K562 (cell line): ENCODE measurements at regions not wholly inside any gene's neighbourhood (a gene's known extent, or its start where the extent isn't known, plus 50 kb on each side); places are given as distances from the start of the nearest gene placed in this dataset.

Experiments used
- ATAC-seq: fragments of 200-7000 bp; cut with Tn5 transposase; 3 replicates; pipeline ENCODE4 v1.9.1; 2020; ENCODE audit warnings: moderate library complexity
- BruUV-seq: library from RNA; stranded (reverse); fragments of 400-500 nt; replicated peaks from 2 replicates; lab custom pipeline; 2021; lab: Mats Ljungman, UMichigan
- CTCF ChIA-PET: fragments of 300-600 bp; formaldehyde crosslinking; extraction: SDS; loops from one replicate; lab custom pipeline; 2021; ENCODE audit warnings: low intra/inter-chr PET ratio; lab: Yijun Ruan, JAX
- POLR2A ChIA-PET: fragments of 300-600, 350-650 bp; sonication (Branson Sonifier 250); formaldehyde crosslinking; extraction: SDS; loops from one replicate; lab custom pipeline; 2021; ENCODE audit warnings: antibody characterized with exemption, inconsistent platforms; lab: Yijun Ruan, JAX
- DNase-seq, 4 experiments: peaks; one replicate each; pipeline versions ENCODE4 v3.0.0 to v3.0.0-alpha.2; 2011 to 2018; ENCODE audit warnings: low spot score in 3 of 4, mixed read lengths in 3 of 4; ENCODE audit errors: extremely low read depth in 1 of 4
- FAIRE-seq: peaks from 2 replicates; lab custom pipeline; 2011; peaks lifted over from hg19 to GRCh38; lab: Jason Lieb, UNC
- H2AFZ ChIP-seq: 2 replicates; pipeline ENCODE4 v1.6.0; 2011; ENCODE audit warnings: low read depth, low read length, control low read depth, inconsistent platforms
- H3K27ac ChIP-seq: fragments of 200-600 bp; 3 replicates; pipeline ENCODE4 v1.8.0; 2011; ENCODE audit warnings: low read depth, mild to moderate bottlenecking, control low read depth, inconsistent platforms, low read length, moderate library complexity, mixed read lengths; ENCODE audit errors: extremely low read depth
- H3K27me3 ChIP-seq, 2 experiments: fragments of 300-600 bp in 1 of 2; 2 replicates in 1 of 2; 3 replicates in 1 of 2; pipeline versions ENCODE4 v1.6.0 to v1.8.0; 2011; ENCODE audit warnings: inconsistent platforms in 2 of 2, low read length in 2 of 2, mild to moderate bottlenecking in 1 of 2, mixed read lengths in 1 of 2, moderate library complexity in 1 of 2; ENCODE audit not compliant: control insufficient read depth in 2 of 2, insufficient read depth in 2 of 2
- H3K36me3 ChIP-seq: fragments of 300-600 bp; 3 replicates; pipeline ENCODE4 v1.8.0; 2011; ENCODE audit warnings: mild to moderate bottlenecking, low read length, inconsistent platforms; ENCODE audit not compliant: control insufficient read depth, insufficient read depth
- H3K4me1 ChIP-seq, 2 experiments: fragments of 200-600 bp in 1 of 2; replicated peaks in 1 of 2; 2 replicates in 1 of 2; 3 replicates in 1 of 2; pipeline versions ENCODE4 v1.5.1 to v1.8.0; 2011; ENCODE audit warnings: inconsistent platforms in 2 of 2, low read length in 2 of 2, mild to moderate bottlenecking in 1 of 2, mixed read lengths in 1 of 2, moderate library complexity in 1 of 2; ENCODE audit not compliant: control insufficient read depth in 2 of 2, insufficient read depth in 2 of 2
- H3K4me2 ChIP-seq: 2 replicates; pipeline ENCODE4 v1.6.1; 2011; ENCODE audit warnings: low read length, control low read depth, inconsistent platforms, mixed read lengths; ENCODE audit not compliant: insufficient read depth
- H3K4me3 ChIP-seq: fragments of 200-600 bp; sonication (generic), shearing (Covaris generic); 2 replicates; pipeline ENCODE4 v1.5.1; 2016; ENCODE audit warnings: control low read depth, inconsistent platforms
- H3K79me2 ChIP-seq: fragments of 200-600 bp; 3 replicates; pipeline ENCODE4 v1.8.0; 2011; ENCODE audit warnings: low read length, inconsistent platforms; ENCODE audit not compliant: control insufficient read depth, insufficient read depth
- H3K9ac ChIP-seq, 2 experiments: 2 replicates each; pipeline versions ENCODE4 v1.6.0 to v1.6.1; 2011; ENCODE audit warnings: low read depth in 2 of 2, low read length in 2 of 2, control low read depth in 1 of 2, inconsistent platforms in 1 of 2, mild to moderate bottlenecking in 1 of 2, mixed read lengths in 1 of 2; ENCODE audit not compliant: insufficient read depth in 1 of 2
- H3K9me1 ChIP-seq: one replicate; pipeline ENCODE4 v1.6.0; 2011; ENCODE audit warnings: inconsistent platforms, mild to moderate bottlenecking, low read length, moderate library complexity; ENCODE audit not compliant: control insufficient read depth, insufficient read depth
- H3K9me3 ChIP-seq: replicated peaks from 2 replicates; pipeline ENCODE4 v1.5.1; 2011; ENCODE audit warnings: low read depth, low read length, inconsistent platforms; ENCODE audit not compliant: control insufficient read depth, insufficient read depth
- H4K20me1 ChIP-seq: replicated peaks from 2 replicates; pipeline ENCODE4 v1.6.1; 2011; ENCODE audit warnings: low read length, inconsistent platforms, mixed read lengths; ENCODE audit not compliant: control insufficient read depth, insufficient read depth
- CEBPB ChIP-seq: fragments of 450-650 bp; IDR thresholded peaks from 2 replicates; pipeline ENCODE4 v1.6.1; 2016; ENCODE audit warnings: missing genetic modification characterization, missing compliant biosample characterization
- CTCF ChIP-seq, 3 experiments: IDR thresholded peaks in 2 of 3; conservative IDR thresholded peaks in 1 of 3; 2 replicates each; pipeline ENCODE4 v1.5.1; 2011 to 2012; ENCODE audit warnings: low read length in 3 of 3, mild to moderate bottlenecking in 3 of 3, control low read depth in 2 of 3, improper control_type of control experiment in 1 of 3, inconsistent platforms in 1 of 3, low read depth in 1 of 3, mixed read lengths in 1 of 3, moderate library complexity in 1 of 3; ENCODE audit not compliant: insufficient read depth in 2 of 3
- ETS2 ChIP-seq: IDR thresholded peaks from 2 replicates; pipeline ENCODE4 v1.6.1; 2016; ENCODE audit warnings: borderline replicate concordance, missing genetic modification characterization, mild to moderate bottlenecking, moderate library complexity, missing compliant biosample characterization; ENCODE audit not compliant: poor library complexity, severe bottlenecking
- NCOR1 ChIP-seq: fragments of 450-650 bp; IDR thresholded peaks from 2 replicates; pipeline ENCODE4 v1.6.1; 2016; ENCODE audit warnings: mild to moderate bottlenecking, moderate library complexity
- PCBP2 ChIP-seq: fragments of 200-400 bp; formaldehyde crosslinking; IDR thresholded peaks from 2 replicates; pipeline ENCODE4 v1.6.1; 2018; ENCODE audit warnings: low read length, low read depth, mild to moderate bottlenecking, moderate library complexity; ENCODE audit not compliant: poor library complexity, severe bottlenecking
- POLR2AphosphoS2 ChIP-seq: IDR thresholded peaks from 2 replicates; pipeline ENCODE4 v1.6.1; 2012; ENCODE audit warnings: low read length, improper control_type of control experiment
- RAD21 ChIP-seq, 2 experiments: fragments of 250-450 bp in 1 of 2; fragments of 450-650 bp in 1 of 2; sonication (Bioruptor Pico) in 1 of 2; formaldehyde crosslinking in 1 of 2; IDR thresholded peaks in 1 of 2; conservative IDR thresholded peaks in 1 of 2; 2 replicates each; pipeline versions ENCODE4 v1.4.0 to v1.8.0; 2020 to 2022; ENCODE audit warnings: mild to moderate bottlenecking in 2 of 2, moderate library complexity in 1 of 2
- REST ChIP-seq, 2 experiments: fragments of 450-650 bp; formaldehyde crosslinking in 1 of 2; IDR thresholded peaks; 2 replicates each; pipeline versions ENCODE4 v1.4.0 to v1.6.1; 2014 to 2020; ENCODE audit warnings: mild to moderate bottlenecking in 2 of 2, borderline replicate concordance in 1 of 2, low read depth in 1 of 2
- WGBS: fragments of 100-300 bp; shearing (Covaris generic); methylation state at CpG from one replicate; pipeline ENCODE4 v1.1.6; 2016; ENCODE audit warnings: low coverage, mixed read lengths; ENCODE audit not compliant: insufficient coverage; ENCODE audit errors: missing lambda C conversion rate; 5-methylcytosine and 5-hydroxymethylcytosine counted together
- in situ Hi-C: fragments of 300-500 bp; cut with MboI; formaldehyde crosslinking; loops from 4 replicates; pipeline ENCODE4 v1.15.0; 2018; ENCODE audit warnings: inconsistent platforms, mixed read lengths
- intact Hi-C: fragments of 100-400 bp; cut with micrococcal nuclease; formaldehyde crosslinking; loops from 2 replicates; pipeline ENCODE4 v1.14.2; 2022

GRCh38 chr1:30229557-30229956 lies 493.8 kb downstream of the MATN1 start:
- Histone ChIP-seq H3K27ac (no peak overlapping the region), H3K4me3 (no peak overlapping the region), H3K9me3 (no peaks in the 10 kb centered on the region), H3K9ac (no peak overlapping the region), H2AFZ (peak overlapping the region; percentile 67), H3K27me3 (peaks cover 0 to 31% of the 10 kb centered on the region in 2 experiments; a peak in 2 of 5 replicates), H3K36me3 (no peaks in the 10 kb centered on the region), H3K4me2 (peak overlapping the region; percentile 10; the same call in 1 of the 2 replicates), H3K79me2 (no peaks in the 10 kb centered on the region), H3K9me1 (no peaks in the 10 kb centered on the region), H4K20me1 (no peaks in the 10 kb centered on the region), H3K4me1 (peaks cover 0 to 8% of the 10 kb centered on the region in 2 experiments; a peak in 3 of 5 replicates)
- BruUV-seq, result no TSS peak
- ChIA-PET CTCF (no interaction called here), POLR2A (interaction anchor here (0.7 to 1.2 kb wide), 4 partner anchors 8 to 1300 kb away, joined by 3 to 6 read pairs (median 4); no protein-coding TSS in a partner anchor)
- intact Hi-C loops, result no loop called here
- in situ Hi-C loops, result no loop called here
- ATAC-seq, result peak; percentile 39; the same call in 2 of the 3 replicates
- DNase-seq, result peak in 1 of 4 experiments; percentile 6
- 14% methylated on average over 9 of the region's 9 CpGs for WGBS
- FAIRE-seq, result no peak
- TF ChIP-seq NCOR1 (no peak), ETS2 (no peak), CEBPB (tag) (peak; percentile 47), CTCF (IDR thresholded peaks at IDR 0.05 in 2 of 3, conservative IDR thresholded peaks at IDR 0.05 in 1 of 3; ENCODE audit: insufficient read depth in 2 of 3, low read depth in 1 of 3, low read length in 3 of 3) (peak in 1 of 3 experiments; percentile 39; a peak in 2 of 6 replicates), REST (IDR thresholded peaks at IDR 0.05; ENCODE audit: borderline replicate concordance) (peak; percentile 22; the same call in 1 of the 2 replicates), REST (CRISPR knock-in tag; IDR thresholded peaks at IDR 0.05; ENCODE audit: low read depth) (no peak), RAD21 (CRISPR knock-in tag; conservative IDR thresholded peaks at IDR 0.05 in 1 of 2, IDR thresholded peaks at IDR 0.05 in 1 of 2) (peak in 1 of 2 experiments; percentile 29; a peak in 1 of 4 replicates), PCBP2 (no peak), POLR2AphosphoS2 (no peak)
